Mammary epithelial cell (primary cell): ENCODE measurements at regions not wholly inside any gene's neighbourhood (a gene's known extent, or its start where the extent isn't known, plus 50 kb on each side); places are given as distances from the start of the nearest gene placed in this dataset.

Source experiments
- CTCF ChIP-seq, 2 donors: IDR thresholded peaks in 1 of 2; conservative IDR thresholded peaks in 1 of 2; 2 replicates each; pipeline ENCODE4 v1.5.1; 2011 to 2012; ENCODE audit warnings: inconsistent platforms in 2 of 2, low read length in 2 of 2, mild to moderate bottlenecking in 2 of 2, control low read depth in 1 of 2, low read depth in 1 of 2; ENCODE audit not compliant: insufficient read depth in 1 of 2; ENCODE audit errors: extremely low read depth in 1 of 2
- EZH2 ChIP-seq: IDR thresholded peaks from 2 replicates; pipeline ENCODE4 v1.6.1; 2012; ENCODE audit warnings: low read length, inconsistent platforms, borderline replicate concordance

- no peak for TF ChIP-seq CTCF (conservative IDR thresholded peaks at IDR 0.05 in 1 of 2, IDR thresholded peaks at IDR 0.05 in 1 of 2; ENCODE audit: extremely low read depth in 1 of 2, insufficient read depth in 1 of 2, low read depth in 1 of 2, low read length in 2 of 2)
- TF ChIP-seq EZH2: no peak
Measured at GRCh38 chr2:79235135-79235534, 75.6 kb upstream of the REG3A start.
